ENCODE measurements at regions not wholly inside any gene's neighbourhood (a gene's known extent, or its start where the extent isn't known, plus 50 kb on each side); places are given as distances from the start of the nearest gene placed in this dataset.

- H3K4me3 ChIP-seq (ENCODE audit: low read depth, low read length) = no peak overlapping the region
- TF ChIP-seq CTCF (IDR thresholded peaks at IDR 0.05; ENCODE audit: borderline replicate concordance, insufficient read depth, low read depth, low read length) = no peak
These were observed 51.3 kb downstream of the OR10H4 start for GRCh38 chr19:16000024-16000663.

GRCh38 chr19:16001481-16002312, 52.9 kb downstream of the OR10H4 start:
- TF ChIP-seq CTCF (IDR thresholded peaks at IDR 0.05; ENCODE audit: borderline replicate concordance, insufficient read depth, low read depth, low read length) = no peak
- peak overlapping the region; percentile 35 for H3K4me3 ChIP-seq (ENCODE audit: low read depth, low read length)

- TF ChIP-seq CTCF (IDR thresholded peaks at IDR 0.05; ENCODE audit: borderline replicate concordance, insufficient read depth, low read depth, low read length) = no peak
- no peak overlapping the region for H3K4me3 ChIP-seq (ENCODE audit: low read depth, low read length)
These were observed 53.9 kb downstream of the OR10H4 start for GRCh38 chr19:16002406-16003384.

GRCh38 chr19:16003391-16003790, 54.6 kb downstream of the OR10H4 start:
- no peak overlapping the region for H3K4me3 ChIP-seq (ENCODE audit: low read depth, low read length)
- TF ChIP-seq CTCF (IDR thresholded peaks at IDR 0.05; ENCODE audit: borderline replicate concordance, insufficient read depth, low read depth, low read length) = no peak

GRCh38 chr19:16005925-16006324, 57.1 kb downstream of the OR10H4 start:
- TF ChIP-seq CTCF (IDR thresholded peaks at IDR 0.05; ENCODE audit: borderline replicate concordance, insufficient read depth, low read depth, low read length) = no peak
- H3K4me3 ChIP-seq (ENCODE audit: low read depth, low read length) = no peak overlapping the region

GRCh38 chr19:16012552-16012951, 63.7 kb upstream of the TPM4 start:
- no peak for TF ChIP-seq CTCF (IDR thresholded peaks at IDR 0.05; ENCODE audit: borderline replicate concordance, insufficient read depth, low read depth, low read length)

More at GRCh38 chr19:16012552-16012951, 63.7 kb upstream of the TPM4 start:
- no peak overlapping the region for H3K4me3 ChIP-seq (ENCODE audit: low read depth, low read length)
